SU-DHL-6 (cell line): ENCODE measurements at regions not wholly inside any gene's neighbourhood (a gene's known extent, or its start where the extent isn't known, plus 50 kb on each side); places are given as distances from the start of the nearest gene placed in this dataset.

Experiments used
- H2AFZ ChIP-seq: fragments of 200-600 bp; sonication (generic); 2 replicates; pipeline ENCODE4 v1.6.1; 2014; ENCODE audit warnings: low read depth, mild to moderate bottlenecking, moderate library complexity, mixed read lengths, antibody characterized with exemption, low read length; ENCODE audit not compliant: severe bottlenecking
- H3F3A ChIP-seq: fragments of 200-600 bp; shearing (Covaris generic); 2 replicates; pipeline ENCODE4 v1.6.0; 2016; ENCODE audit warnings: antibody characterized with exemption, mild to moderate bottlenecking; ENCODE audit not compliant: insufficient read depth
- H3K27ac ChIP-seq: fragments of 200-600 bp; sonication (generic); 2 replicates; pipeline ENCODE4 v1.5.1; 2016; ENCODE audit warnings: low read depth, mild to moderate bottlenecking, low read length, moderate library complexity, mixed read lengths
- H3K27me3 ChIP-seq: fragments of 200-600 bp; sonication (generic), shearing (Covaris generic); 2 replicates; pipeline ENCODE4 v1.6.0; 2014; ENCODE audit warnings: mild to moderate bottlenecking, low read length
- H3K36me3 ChIP-seq: fragments of 200-600 bp; sonication (generic); 2 replicates; pipeline ENCODE4 v1.6.1; 2014; ENCODE audit warnings: mild to moderate bottlenecking, low read length, mixed read lengths
- H3K4me2 ChIP-seq: fragments of 300-600, 200-600 bp; shearing (Covaris generic), sonication (generic); 2 replicates; pipeline ENCODE4 v1.6.0; 2014; ENCODE audit warnings: low read length, low read depth, mild to moderate bottlenecking; ENCODE audit not compliant: poor library complexity, severe bottlenecking
- H3K4me3 ChIP-seq: fragments of 200-600 bp; sonication (generic); 2 replicates; pipeline ENCODE4 v1.5.1; 2014; ENCODE audit warnings: antibody characterized with exemption, low read length, mild to moderate bottlenecking, mixed read lengths; ENCODE audit not compliant: insufficient read depth, poor library complexity, severe bottlenecking
- H3K79me2 ChIP-seq: fragments of 200-600 bp; sonication (generic); 2 replicates; pipeline ENCODE4 v1.6.1; 2014; ENCODE audit warnings: mild to moderate bottlenecking, low read length, moderate library complexity; ENCODE audit not compliant: insufficient read depth
- H3K9ac ChIP-seq: fragments of 200-600 bp; sonication (generic); 2 replicates; pipeline ENCODE4 v1.7.0; 2014; ENCODE audit warnings: mild to moderate bottlenecking, low read length
- H3K9me2 ChIP-seq: fragments of 200-600 bp; sonication (generic); replicated peaks from 2 replicates; pipeline ENCODE4 v1.6.1; 2014; ENCODE audit warnings: low read length; ENCODE audit not compliant: insufficient read depth
- H3K9me3 ChIP-seq: fragments of 200-600 bp; sonication (generic); 2 replicates; pipeline ENCODE4 v1.6.1; 2014; ENCODE audit warnings: low read length, mixed read lengths; ENCODE audit not compliant: insufficient read depth
- H4K20me1 ChIP-seq: fragments of 200-600 bp; sonication (generic); 2 replicates; pipeline ENCODE4 v1.6.1; 2014; ENCODE audit warnings: low read depth, mild to moderate bottlenecking, antibody characterized with exemption, low read length, moderate library complexity, mixed read lengths
- EZH2phosphoT487 ChIP-seq: fragments of 200-600 bp; sonication (generic), shearing (Covaris generic); conservative IDR thresholded peaks from 2 replicates; pipeline ENCODE4 v1.6.1; 2018; ENCODE audit warnings: mild to moderate bottlenecking, antibody characterized with exemption, low read length, moderate library complexity, mixed read lengths
- TF ChIP-seq, protein P1 (sequence below): fragments of 200-600 bp; sonication (generic); IDR thresholded peaks from one replicate; pipeline ENCODE4 v1.5.1; 2017; ENCODE audit warnings: antibody characterized with exemption, mild to moderate bottlenecking, low read length, moderate library complexity; ENCODE audit not compliant: insufficient read depth, poor library complexity, severe bottlenecking

DNA sequence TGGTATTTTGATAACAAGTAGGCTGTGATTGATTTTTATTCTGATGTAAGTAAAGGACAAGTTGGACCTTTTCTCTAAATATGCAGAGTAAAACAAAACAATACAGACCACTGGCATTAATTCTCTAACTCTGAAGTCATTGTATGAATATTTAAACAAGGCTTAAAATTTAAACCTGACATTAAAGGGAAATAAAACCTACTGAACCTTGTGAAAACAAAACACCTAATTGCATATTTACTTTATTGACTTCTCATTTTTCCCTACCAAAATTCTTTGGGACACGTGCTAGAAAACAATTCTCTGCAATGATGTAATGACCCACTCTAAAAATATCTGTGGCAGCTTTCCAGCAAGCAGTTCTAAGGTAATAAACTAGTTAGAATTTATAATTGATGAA is 369.7 kb upstream of the TRAM1L1 start:
- no peak for TF ChIP-seq EZH2phosphoT487
- TF ChIP-seq, protein P1, sequence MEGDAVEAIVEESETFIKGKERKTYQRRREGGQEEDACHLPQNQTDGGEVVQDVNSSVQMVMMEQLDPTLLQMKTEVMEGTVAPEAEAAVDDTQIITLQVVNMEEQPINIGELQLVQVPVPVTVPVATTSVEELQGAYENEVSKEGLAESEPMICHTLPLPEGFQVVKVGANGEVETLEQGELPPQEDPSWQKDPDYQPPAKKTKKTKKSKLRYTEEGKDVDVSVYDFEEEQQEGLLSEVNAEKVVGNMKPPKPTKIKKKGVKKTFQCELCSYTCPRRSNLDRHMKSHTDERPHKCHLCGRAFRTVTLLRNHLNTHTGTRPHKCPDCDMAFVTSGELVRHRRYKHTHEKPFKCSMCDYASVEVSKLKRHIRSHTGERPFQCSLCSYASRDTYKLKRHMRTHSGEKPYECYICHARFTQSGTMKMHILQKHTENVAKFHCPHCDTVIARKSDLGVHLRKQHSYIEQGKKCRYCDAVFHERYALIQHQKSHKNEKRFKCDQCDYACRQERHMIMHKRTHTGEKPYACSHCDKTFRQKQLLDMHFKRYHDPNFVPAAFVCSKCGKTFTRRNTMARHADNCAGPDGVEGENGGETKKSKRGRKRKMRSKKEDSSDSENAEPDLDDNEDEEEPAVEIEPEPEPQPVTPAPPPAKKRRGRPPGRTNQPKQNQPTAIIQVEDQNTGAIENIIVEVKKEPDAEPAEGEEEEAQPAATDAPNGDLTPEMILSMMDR, result no peak
- Histone ChIP-seq H3K9me3 (no peaks in the 10 kb centered on the region), H3K9ac (no peak overlapping the region), H4K20me1 (no peaks in the 10 kb centered on the region), H3K9me2 (no peaks in the 10 kb centered on the region), H2AFZ (no peak overlapping the region), H3K4me3 (no peak overlapping the region), H3K27ac (no peak overlapping the region), H3K4me2 (no peak overlapping the region), H3K36me3 (no peaks in the 10 kb centered on the region), H3K27me3 (no peaks in the 10 kb centered on the region), H3F3A (no peaks in the 10 kb centered on the region), H3K79me2 (no peaks in the 10 kb centered on the region)

DNA sequence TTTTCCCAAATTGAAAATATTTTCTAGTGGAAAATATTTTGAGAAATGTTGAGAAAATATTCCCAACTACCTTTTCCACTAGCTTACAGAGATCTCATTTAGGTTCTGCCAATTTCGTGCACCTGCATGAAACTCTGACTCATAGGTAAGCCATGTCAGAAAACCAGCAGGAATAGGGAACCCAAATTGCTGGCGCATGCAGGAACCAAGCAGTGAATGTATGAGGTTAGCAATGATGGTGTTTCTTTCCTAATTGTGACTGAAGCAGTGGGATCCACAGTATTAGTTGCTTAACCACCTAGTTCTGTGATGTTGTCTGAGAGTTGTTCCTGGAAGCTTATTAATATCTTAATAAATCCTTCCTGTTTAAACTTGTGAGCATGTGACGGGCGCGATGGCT is 381.0 kb upstream of the TRAM1L1 start:
- no peaks in the 10 kb centered on the region for H3F3A ChIP-seq
- no peak for TF ChIP-seq EZH2phosphoT487
- TF ChIP-seq, protein P1, result no peak
- H2AFZ ChIP-seq, result no peak overlapping the region

DNA sequence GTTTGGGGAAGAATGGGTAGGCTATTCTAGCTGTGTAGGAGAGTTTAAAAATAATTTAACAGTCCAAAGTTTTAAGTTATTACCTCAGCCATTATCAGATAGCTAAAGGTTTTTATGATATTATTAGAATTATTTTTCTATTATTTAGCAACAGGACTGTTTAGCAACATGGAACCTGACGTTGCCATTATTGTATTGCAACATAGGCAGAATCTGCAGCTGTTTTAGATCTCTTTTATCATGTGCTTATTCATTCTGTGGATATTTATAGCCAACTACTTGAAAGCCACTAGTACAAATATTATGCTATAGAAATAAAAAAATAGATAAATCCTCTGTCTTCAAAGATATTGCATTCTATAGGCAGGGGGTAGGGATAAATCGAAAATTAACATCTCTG is 382.0 kb upstream of the TRAM1L1 start:
- Histone ChIP-seq H3K9ac (no peak overlapping the region), H3K79me2 (no peaks in the 10 kb centered on the region), H4K20me1 (no peaks in the 10 kb centered on the region), H3K36me3 (no peaks in the 10 kb centered on the region), H3F3A (no peaks in the 10 kb centered on the region), H3K4me3 (no peak overlapping the region), H3K9me3 (no peaks in the 10 kb centered on the region), H3K4me2 (no peak overlapping the region), H3K27me3 (no peaks in the 10 kb centered on the region), H3K27ac (no peak overlapping the region), H3K9me2 (no peaks in the 10 kb centered on the region), H2AFZ (no peak overlapping the region)
- TF ChIP-seq, protein P1, result no peak
- TF ChIP-seq EZH2phosphoT487, result no peak

More for the DNA sequence above, 381.0 kb upstream of the TRAM1L1 start:
- H3K9me2 ChIP-seq, result no peaks in the 10 kb centered on the region
- no peak overlapping the region for H3K4me2 ChIP-seq
- H3K27ac ChIP-seq, result no peak overlapping the region
- H4K20me1 ChIP-seq, result no peaks in the 10 kb centered on the region
- H3K36me3 ChIP-seq, result no peaks in the 10 kb centered on the region
- no peaks in the 10 kb centered on the region for H3K79me2 ChIP-seq
- H3K9me3 ChIP-seq, result no peaks in the 10 kb centered on the region
- H3K27me3 ChIP-seq, result no peaks in the 10 kb centered on the region
- no peak overlapping the region for H3K4me3 ChIP-seq
- H3K9ac ChIP-seq, result no peak overlapping the region

DNA sequence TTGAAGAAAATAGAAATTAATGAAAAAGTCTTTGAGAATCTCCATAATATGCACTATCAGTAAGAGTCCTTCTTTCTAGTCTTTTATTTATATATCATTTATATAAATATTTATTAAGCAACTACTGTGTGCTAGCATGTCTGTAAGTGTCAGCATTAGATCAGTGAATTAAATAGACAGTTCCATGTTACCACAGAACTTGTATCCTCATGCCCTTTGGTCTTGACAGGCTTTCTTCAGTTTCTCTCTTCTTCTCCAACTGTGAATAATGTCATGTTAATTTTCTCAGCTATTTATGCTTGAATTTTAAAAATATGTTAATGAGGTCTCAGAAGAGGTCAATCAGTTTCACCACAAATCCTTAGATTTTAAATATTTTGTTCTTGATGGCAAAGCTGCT is 389.6 kb upstream of the TRAM1L1 start:
- no peaks in the 10 kb centered on the region for H4K20me1 ChIP-seq
- peak overlapping the region; percentile 27 for H3K4me2 ChIP-seq
- H3K9me3 ChIP-seq, result no peaks in the 10 kb centered on the region
- H3K27me3 ChIP-seq, result no peaks in the 10 kb centered on the region
- H3K9me2 ChIP-seq, result no peaks in the 10 kb centered on the region
- peak overlapping the region; percentile 80 for H2AFZ ChIP-seq
- H3K79me2 ChIP-seq, result no peaks in the 10 kb centered on the region
- H3F3A ChIP-seq, result no peaks in the 10 kb centered on the region
- H3K9ac ChIP-seq, result no peak overlapping the region
- H3K4me3 ChIP-seq, result no peak overlapping the region
- TF ChIP-seq, protein P1, result no peak
- TF ChIP-seq EZH2phosphoT487, result no peak
- H3K36me3 ChIP-seq, result no peaks in the 10 kb centered on the region
- no peak overlapping the region for H3K27ac ChIP-seq
